ENCODE measurements at regions not wholly inside any gene's neighbourhood (a gene's known extent, or its start where the extent isn't known, plus 50 kb on each side); places are given as distances from the start of the nearest gene placed in this dataset.

DNA sequence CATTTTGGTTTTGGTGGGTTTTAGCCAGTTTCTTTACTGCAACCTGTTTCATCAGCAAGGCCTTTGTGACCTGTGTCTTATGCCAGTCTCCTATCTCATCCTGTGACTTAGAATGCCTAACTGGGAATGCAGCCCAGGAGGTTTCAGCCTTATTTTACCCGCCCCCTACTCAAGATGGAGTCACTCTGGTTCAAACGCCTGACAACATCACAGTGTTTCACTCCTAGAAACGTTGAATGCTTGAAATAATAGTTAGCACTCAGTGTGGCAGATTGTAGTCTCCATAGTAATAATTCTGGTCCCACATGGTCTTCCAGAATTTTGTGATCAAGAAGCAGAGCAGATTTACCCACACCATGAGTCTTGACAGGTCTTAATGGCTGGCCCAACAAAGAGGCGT, 159.0 kb upstream of the TRIB2 start:
- TF ChIP-seq, protein P1, sequence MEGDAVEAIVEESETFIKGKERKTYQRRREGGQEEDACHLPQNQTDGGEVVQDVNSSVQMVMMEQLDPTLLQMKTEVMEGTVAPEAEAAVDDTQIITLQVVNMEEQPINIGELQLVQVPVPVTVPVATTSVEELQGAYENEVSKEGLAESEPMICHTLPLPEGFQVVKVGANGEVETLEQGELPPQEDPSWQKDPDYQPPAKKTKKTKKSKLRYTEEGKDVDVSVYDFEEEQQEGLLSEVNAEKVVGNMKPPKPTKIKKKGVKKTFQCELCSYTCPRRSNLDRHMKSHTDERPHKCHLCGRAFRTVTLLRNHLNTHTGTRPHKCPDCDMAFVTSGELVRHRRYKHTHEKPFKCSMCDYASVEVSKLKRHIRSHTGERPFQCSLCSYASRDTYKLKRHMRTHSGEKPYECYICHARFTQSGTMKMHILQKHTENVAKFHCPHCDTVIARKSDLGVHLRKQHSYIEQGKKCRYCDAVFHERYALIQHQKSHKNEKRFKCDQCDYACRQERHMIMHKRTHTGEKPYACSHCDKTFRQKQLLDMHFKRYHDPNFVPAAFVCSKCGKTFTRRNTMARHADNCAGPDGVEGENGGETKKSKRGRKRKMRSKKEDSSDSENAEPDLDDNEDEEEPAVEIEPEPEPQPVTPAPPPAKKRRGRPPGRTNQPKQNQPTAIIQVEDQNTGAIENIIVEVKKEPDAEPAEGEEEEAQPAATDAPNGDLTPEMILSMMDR (IDR thresholded peaks at IDR 0.05): no peak
- TF ChIP-seq EZH2 (IDR thresholded peaks at IDR 0.05; ENCODE audit: borderline replicate concordance, insufficient read depth, low read depth, low read length, poor library complexity, severe bottlenecking): no peak

Measured in B cell (primary cell).